ENCODE measurements at regions not wholly inside any gene's neighbourhood (a gene's known extent, or its start where the extent isn't known, plus 50 kb on each side); places are given as distances from the start of the nearest gene placed in this dataset.

GRCh38 chrX:42540146-42540545 is 237.8 kb downstream of the PPP1R2C start:
- Histone ChIP-seq H3K9me2 (replicated peaks; ENCODE audit: low read depth, low read length) (no peaks in the 10 kb centered on the region), H3K4me1 (ENCODE audit: insufficient read depth, low read length, poor library complexity, severe bottlenecking) (no peaks in the 10 kb centered on the region), H3F3A (ENCODE audit: low read depth) (no peaks in the 10 kb centered on the region), H3K4me2 (ENCODE audit: low read depth, low read length, poor library complexity, severe bottlenecking) (no peak overlapping the region), H3K27me3 (ENCODE audit: insufficient read depth, low read length, poor library complexity, severe bottlenecking) (no peaks in the 10 kb centered on the region), H4K20me1 (ENCODE audit: insufficient read depth, low read length, poor library complexity, severe bottlenecking) (no peaks in the 10 kb centered on the region), H3K4me3 (ENCODE audit: low read length, poor library complexity, severe bottlenecking) (no peak overlapping the region), H3K36me3 (ENCODE audit: insufficient read depth, low read length) (no peaks in the 10 kb centered on the region), H3K79me2 (ENCODE audit: insufficient read depth, low read length) (no peaks in the 10 kb centered on the region), H2AFZ (ENCODE audit: low read length) (no peak overlapping the region), H3K9me3 (ENCODE audit: insufficient read depth, low read depth, low read length) (no peaks in the 10 kb centered on the region), H3K9ac (ENCODE audit: low read depth, low read length, poor library complexity, severe bottlenecking) (no peak overlapping the region)
- TF ChIP-seq EZH2phosphoT487 (IDR thresholded peaks at IDR 0.05; ENCODE audit: borderline replicate concordance) (no peak), CTCF (conservative IDR thresholded peaks at IDR 0.05; ENCODE audit: low read length) (no peak)

GRCh38 chrX:42538405-42538804 is 239.6 kb downstream of the PPP1R2C start:
- Histone ChIP-seq H3K36me3 (ENCODE audit: insufficient read depth, low read length) (no peaks in the 10 kb centered on the region), H3K9me3 (ENCODE audit: insufficient read depth, low read depth, low read length) (no peaks in the 10 kb centered on the region), H4K20me1 (ENCODE audit: insufficient read depth, low read length, poor library complexity, severe bottlenecking) (no peaks in the 10 kb centered on the region), H3K4me1 (ENCODE audit: insufficient read depth, low read length, poor library complexity, severe bottlenecking) (no peaks in the 10 kb centered on the region), H3K9me2 (replicated peaks; ENCODE audit: low read depth, low read length) (no peaks in the 10 kb centered on the region), H3K4me3 (ENCODE audit: low read length, poor library complexity, severe bottlenecking) (no peak overlapping the region), H3K79me2 (ENCODE audit: insufficient read depth, low read length) (no peaks in the 10 kb centered on the region), H3F3A (ENCODE audit: low read depth) (no peaks in the 10 kb centered on the region), H3K9ac (ENCODE audit: low read depth, low read length, poor library complexity, severe bottlenecking) (no peak overlapping the region), H2AFZ (ENCODE audit: low read length) (no peak overlapping the region), H3K27me3 (ENCODE audit: insufficient read depth, low read length, poor library complexity, severe bottlenecking) (no peaks in the 10 kb centered on the region), H3K4me2 (ENCODE audit: low read depth, low read length, poor library complexity, severe bottlenecking) (no peak overlapping the region)
- TF ChIP-seq CTCF (conservative IDR thresholded peaks at IDR 0.05; ENCODE audit: low read length) (no peak), EZH2phosphoT487 (IDR thresholded peaks at IDR 0.05; ENCODE audit: borderline replicate concordance) (no peak)

DNA sequence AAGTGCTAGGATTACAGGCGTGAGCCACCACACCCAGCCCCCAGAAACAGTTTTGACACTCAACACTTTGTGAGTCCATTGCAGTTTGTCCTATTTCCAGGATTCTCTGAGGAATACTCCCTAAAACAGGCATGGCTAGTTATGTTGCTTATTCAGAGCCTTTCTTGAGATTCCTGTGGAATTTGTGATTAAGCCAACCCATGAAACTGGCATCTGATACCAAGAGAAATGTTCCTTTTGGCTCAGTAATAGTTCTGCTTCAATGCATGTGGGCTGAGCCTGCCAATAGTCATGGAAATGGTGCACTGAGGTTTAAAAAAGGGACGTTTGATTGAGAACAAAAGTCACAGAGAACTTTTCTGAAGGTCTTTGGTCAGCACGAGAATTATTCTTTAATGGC is 241.7 kb downstream of the PPP1R2C start:
- Histone ChIP-seq H3K9ac (ENCODE audit: low read depth, low read length, poor library complexity, severe bottlenecking) (no peak overlapping the region), H3K4me1 (ENCODE audit: insufficient read depth, low read length, poor library complexity, severe bottlenecking) (no peaks in the 10 kb centered on the region), H2AFZ (ENCODE audit: low read length) (no peak overlapping the region), H3K9me3 (ENCODE audit: insufficient read depth, low read depth, low read length) (no peaks in the 10 kb centered on the region), H3K4me3 (ENCODE audit: low read length, poor library complexity, severe bottlenecking) (no peak overlapping the region), H3K4me2 (ENCODE audit: low read depth, low read length, poor library complexity, severe bottlenecking) (no peak overlapping the region), H3K27me3 (ENCODE audit: insufficient read depth, low read length, poor library complexity, severe bottlenecking) (no peaks in the 10 kb centered on the region), H3K9me2 (replicated peaks; ENCODE audit: low read depth, low read length) (no peaks in the 10 kb centered on the region), H3K79me2 (ENCODE audit: insufficient read depth, low read length) (no peaks in the 10 kb centered on the region), H4K20me1 (ENCODE audit: insufficient read depth, low read length, poor library complexity, severe bottlenecking) (no peaks in the 10 kb centered on the region), H3K36me3 (ENCODE audit: insufficient read depth, low read length) (no peaks in the 10 kb centered on the region), H3F3A (ENCODE audit: low read depth) (no peaks in the 10 kb centered on the region)
- TF ChIP-seq EZH2phosphoT487 (IDR thresholded peaks at IDR 0.05; ENCODE audit: borderline replicate concordance), result no peak
- no peak for TF ChIP-seq CTCF (conservative IDR thresholded peaks at IDR 0.05; ENCODE audit: low read length)

Data from Loucy (cell line).